ENCODE measurements at regions not wholly inside any gene's neighbourhood (a gene's known extent, or its start where the extent isn't known, plus 50 kb on each side); places are given as distances from the start of the nearest gene placed in this dataset.
"Not testable (repeated sequence)": the region's sequence is repeated elsewhere in the genome, so short reads cannot be mapped to it uniquely, and the experiment has no call there.

DNA sequence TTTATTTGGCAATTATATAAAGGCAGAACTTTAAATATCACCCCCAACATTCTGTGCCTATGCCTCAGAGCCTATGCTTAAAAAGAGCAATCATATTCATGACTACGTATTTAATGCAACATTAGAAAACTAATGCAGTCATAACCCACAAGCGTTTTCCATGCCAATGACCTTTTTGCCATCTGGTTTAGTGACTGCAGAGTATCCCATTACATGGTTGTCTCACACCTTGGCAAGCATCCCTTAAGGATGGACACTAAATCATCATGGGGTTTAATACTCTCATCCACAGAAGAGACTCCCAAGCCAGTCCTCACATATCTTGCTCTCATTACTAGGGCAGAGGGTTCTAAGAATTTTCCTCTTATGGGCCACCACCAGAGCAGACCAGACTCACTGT, 188.2 kb upstream of the PLGLB2 start:
- TF ChIP-seq, protein P1, sequence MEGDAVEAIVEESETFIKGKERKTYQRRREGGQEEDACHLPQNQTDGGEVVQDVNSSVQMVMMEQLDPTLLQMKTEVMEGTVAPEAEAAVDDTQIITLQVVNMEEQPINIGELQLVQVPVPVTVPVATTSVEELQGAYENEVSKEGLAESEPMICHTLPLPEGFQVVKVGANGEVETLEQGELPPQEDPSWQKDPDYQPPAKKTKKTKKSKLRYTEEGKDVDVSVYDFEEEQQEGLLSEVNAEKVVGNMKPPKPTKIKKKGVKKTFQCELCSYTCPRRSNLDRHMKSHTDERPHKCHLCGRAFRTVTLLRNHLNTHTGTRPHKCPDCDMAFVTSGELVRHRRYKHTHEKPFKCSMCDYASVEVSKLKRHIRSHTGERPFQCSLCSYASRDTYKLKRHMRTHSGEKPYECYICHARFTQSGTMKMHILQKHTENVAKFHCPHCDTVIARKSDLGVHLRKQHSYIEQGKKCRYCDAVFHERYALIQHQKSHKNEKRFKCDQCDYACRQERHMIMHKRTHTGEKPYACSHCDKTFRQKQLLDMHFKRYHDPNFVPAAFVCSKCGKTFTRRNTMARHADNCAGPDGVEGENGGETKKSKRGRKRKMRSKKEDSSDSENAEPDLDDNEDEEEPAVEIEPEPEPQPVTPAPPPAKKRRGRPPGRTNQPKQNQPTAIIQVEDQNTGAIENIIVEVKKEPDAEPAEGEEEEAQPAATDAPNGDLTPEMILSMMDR (IDR thresholded peaks at IDR 0.05 in 4 of 5, conservative IDR thresholded peaks at IDR 0.05 in 1 of 5): not testable (repeated sequence)
- not testable (repeated sequence) for TF ChIP-seq POLR2A (IDR thresholded peaks at IDR 0.05)
